ENCODE measurements at regions not wholly inside any gene's neighbourhood (a gene's known extent, or its start where the extent isn't known, plus 50 kb on each side); places are given as distances from the start of the nearest gene placed in this dataset.

DNA sequence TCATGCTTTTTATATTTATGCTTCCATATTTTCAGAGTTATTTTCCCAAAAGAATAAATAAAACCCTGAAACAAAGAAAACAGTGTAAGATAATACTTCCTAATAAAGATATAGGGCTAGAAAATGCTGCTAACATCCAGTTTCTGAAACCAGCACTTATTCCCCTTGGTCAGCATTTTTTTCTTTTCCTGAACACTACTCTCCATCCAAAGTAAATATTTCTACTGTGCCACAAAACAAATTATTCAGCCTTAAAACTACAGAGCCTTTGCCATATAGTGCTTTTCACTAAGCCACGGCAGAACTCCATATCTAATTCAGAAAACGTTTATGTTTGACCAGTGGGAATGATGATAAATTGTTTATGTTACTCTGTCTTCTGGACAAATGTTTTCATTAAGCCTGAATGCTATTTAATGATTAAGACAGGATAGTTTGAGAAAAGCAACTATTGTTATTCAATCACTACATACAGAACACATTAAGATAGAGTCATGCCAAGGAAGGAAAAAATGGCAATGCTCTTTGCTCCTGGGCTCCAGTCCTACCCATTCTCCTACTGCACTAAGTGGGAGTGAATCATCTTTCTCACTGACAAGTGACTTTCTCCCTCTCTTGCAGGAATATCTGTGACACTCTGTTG is 723.9 kb downstream of the FAT4 start:
- no peaks in the 10 kb centered on the region for H3K9me3 ChIP-seq
- no peaks in the 10 kb centered on the region for H3K36me3 ChIP-seq (ENCODE audit: low read depth)
- ATAC-seq (no peak), DNase-seq (no peak)
- TF ChIP-seq, protein P1, sequence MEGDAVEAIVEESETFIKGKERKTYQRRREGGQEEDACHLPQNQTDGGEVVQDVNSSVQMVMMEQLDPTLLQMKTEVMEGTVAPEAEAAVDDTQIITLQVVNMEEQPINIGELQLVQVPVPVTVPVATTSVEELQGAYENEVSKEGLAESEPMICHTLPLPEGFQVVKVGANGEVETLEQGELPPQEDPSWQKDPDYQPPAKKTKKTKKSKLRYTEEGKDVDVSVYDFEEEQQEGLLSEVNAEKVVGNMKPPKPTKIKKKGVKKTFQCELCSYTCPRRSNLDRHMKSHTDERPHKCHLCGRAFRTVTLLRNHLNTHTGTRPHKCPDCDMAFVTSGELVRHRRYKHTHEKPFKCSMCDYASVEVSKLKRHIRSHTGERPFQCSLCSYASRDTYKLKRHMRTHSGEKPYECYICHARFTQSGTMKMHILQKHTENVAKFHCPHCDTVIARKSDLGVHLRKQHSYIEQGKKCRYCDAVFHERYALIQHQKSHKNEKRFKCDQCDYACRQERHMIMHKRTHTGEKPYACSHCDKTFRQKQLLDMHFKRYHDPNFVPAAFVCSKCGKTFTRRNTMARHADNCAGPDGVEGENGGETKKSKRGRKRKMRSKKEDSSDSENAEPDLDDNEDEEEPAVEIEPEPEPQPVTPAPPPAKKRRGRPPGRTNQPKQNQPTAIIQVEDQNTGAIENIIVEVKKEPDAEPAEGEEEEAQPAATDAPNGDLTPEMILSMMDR (IDR thresholded peaks at IDR 0.05), result no peak
- no peaks in the 10 kb centered on the region for H3K4me1 ChIP-seq (ENCODE audit: low read depth)
- intact Hi-C loops (cut with DNase I, micrococcal nuclease), result no loop called here
- no peak overlapping the region for H3K4me3 ChIP-seq

DNA sequence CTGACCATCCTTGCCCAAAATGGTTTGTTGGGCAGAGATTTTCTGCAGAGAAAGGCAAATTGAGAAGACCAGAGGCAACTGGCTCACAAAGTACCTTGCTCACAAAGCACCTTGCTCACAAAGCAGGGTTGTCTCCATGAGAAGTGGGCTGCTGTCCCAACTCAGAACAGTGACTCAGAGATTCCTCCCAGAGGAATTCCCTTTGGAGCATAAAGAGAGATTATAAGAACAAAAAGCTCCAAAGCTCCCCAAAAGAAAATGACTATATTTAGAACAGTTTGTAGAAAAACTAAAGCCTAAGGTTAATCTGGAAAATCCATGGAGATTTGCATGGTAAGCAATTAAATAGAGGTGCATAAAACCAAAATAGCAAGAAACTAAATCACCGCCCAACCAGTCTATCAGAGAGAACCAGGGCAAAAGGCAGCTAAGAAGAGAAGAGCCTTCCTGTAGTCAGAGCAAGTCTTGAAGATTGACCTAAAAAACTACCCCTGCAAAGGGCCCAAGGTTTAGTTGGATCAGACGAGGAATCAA is 731.4 kb downstream of the FAT4 start:
- H3K9me3 ChIP-seq, result no peaks in the 10 kb centered on the region
- TF ChIP-seq, protein P1 (IDR thresholded peaks at IDR 0.05), result no peak
- DNase-seq (no peak), ATAC-seq (no peak)
- no peaks in the 10 kb centered on the region for H3K36me3 ChIP-seq (ENCODE audit: low read depth)
- H3K4me1 ChIP-seq (ENCODE audit: low read depth), result no peaks in the 10 kb centered on the region
- no peak overlapping the region for H3K4me3 ChIP-seq
- intact Hi-C loops (cut with DNase I, micrococcal nuclease), result no loop called here

DNA sequence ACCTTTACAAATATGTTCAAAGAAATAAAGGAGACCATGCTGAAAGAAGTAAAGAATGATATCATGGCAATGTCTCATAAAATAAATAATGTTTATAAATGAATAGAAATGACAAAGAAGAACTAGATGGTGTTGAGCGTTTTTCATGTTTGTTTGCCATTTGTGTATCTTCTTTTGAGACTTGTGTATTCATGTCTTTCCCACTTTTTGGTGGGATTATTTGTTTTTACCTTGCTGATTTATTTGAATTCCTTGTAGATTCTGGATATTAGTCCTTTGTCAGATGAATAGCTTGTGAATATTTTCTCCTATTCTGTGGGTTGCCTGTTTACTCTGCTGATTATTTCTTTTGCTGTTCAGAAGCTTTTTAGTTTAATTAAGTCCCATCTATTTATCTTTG is 732.4 kb downstream of the FAT4 start:
- H3K4me3 ChIP-seq, result no peak overlapping the region
- intact Hi-C loops (cut with DNase I, micrococcal nuclease), result no loop called here
- H3K9me3 ChIP-seq, result no peaks in the 10 kb centered on the region
- no peaks in the 10 kb centered on the region for H3K4me1 ChIP-seq (ENCODE audit: low read depth)
- ATAC-seq (no peak), DNase-seq (no peak)
- H3K36me3 ChIP-seq (ENCODE audit: low read depth), result no peaks in the 10 kb centered on the region
- TF ChIP-seq, protein P1 (IDR thresholded peaks at IDR 0.05), result no peak

DNA sequence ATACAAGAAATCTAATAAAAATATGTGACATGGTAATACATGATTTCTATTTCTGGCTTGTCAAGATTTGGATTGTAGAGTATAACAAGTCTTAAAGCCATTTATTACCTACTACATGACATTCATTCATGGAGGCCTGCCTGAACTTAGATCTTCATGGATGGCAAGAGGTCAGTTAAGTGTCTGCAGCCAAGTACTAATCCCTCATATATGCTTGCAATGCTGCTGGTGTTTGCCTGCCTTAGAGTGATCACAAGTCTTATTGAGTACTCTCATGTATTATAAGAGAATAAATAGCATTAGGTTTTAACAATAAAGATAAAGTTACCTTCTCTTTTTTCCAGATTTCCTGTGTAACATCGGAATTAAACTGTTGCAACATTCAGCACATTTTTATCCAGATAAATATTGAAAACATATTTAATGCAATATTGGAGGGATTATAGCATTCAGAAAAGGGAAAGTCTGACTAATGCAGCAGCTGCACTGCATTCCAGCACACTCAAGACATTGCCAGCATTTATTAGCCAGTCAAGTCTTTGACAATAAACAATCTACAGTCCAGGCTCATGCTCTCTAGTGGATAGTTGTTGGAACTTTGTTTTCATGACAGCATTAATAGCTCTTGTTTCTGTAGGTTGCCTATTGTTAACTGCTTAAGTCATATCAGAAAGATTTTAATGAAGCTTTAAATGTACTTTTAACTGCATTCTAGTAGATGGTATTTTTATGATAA is 737.1 kb downstream of the FAT4 start:
- ATAC-seq (no peak), DNase-seq (no peak)
- TF ChIP-seq, protein P1 (IDR thresholded peaks at IDR 0.05), result no peak
- Histone ChIP-seq H3K4me3 (no peak overlapping the region), H3K9me3 (no peaks in the 10 kb centered on the region), H3K36me3 (ENCODE audit: low read depth) (no peaks in the 10 kb centered on the region), H3K4me1 (ENCODE audit: low read depth) (no peaks in the 10 kb centered on the region)
- intact Hi-C loops (cut with DNase I, micrococcal nuclease), result no loop called here

DNA sequence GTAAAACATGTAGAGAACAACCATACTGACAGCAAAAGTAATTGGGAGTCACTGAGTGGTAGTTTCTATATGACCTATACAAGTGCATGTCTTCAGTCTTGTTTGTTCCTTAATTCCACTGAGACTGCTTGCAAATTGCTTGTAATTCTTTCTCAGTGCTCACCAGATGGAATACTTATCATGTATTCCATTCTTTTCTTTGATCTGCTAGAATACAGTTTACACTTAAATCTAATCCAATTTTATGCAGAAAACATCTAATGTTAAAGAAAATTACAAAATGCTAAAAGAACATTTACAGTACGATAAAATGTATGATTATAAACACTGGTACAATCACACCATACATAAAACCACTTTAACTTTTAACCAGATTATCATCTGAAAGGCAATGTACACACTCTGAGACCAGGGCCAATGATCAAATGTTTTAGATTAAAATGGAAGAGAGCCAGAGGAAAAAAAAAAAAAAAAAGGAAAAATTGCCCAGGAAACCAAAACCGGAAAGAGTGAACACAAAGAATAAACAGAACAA is 741.4 kb downstream of the FAT4 start:
- ATAC-seq (no peak), DNase-seq (no peak)
- Histone ChIP-seq H3K9me3 (no peaks in the 10 kb centered on the region), H3K4me1 (ENCODE audit: low read depth) (no peaks in the 10 kb centered on the region), H3K4me3 (no peak overlapping the region), H3K36me3 (ENCODE audit: low read depth) (no peaks in the 10 kb centered on the region)
- TF ChIP-seq, protein P1 (IDR thresholded peaks at IDR 0.05), result no peak
- intact Hi-C loops (cut with DNase I, micrococcal nuclease), result no loop called here
